RWPE2 (cell line): ENCODE measurements at regions not wholly inside any gene's neighbourhood (a gene's known extent, or its start where the extent isn't known, plus 50 kb on each side); places are given as distances from the start of the nearest gene placed in this dataset.

Source experiments
- ATAC-seq: fragments of 200-7000 bp; cut with Tn5 transposase; 3 replicates; pipeline ENCODE4 v1.9.1; 2021; ENCODE audit warnings: low read depth
- DNase-seq: peaks from one replicate; pipeline ENCODE4 v3.0.0-alpha.2; 2020; ENCODE audit warnings: low spot score
- H3K27ac ChIP-seq: fragments of 450-650 bp; 2 replicates; pipeline ENCODE4 v1.5.1; 2017; ENCODE audit warnings: mild to moderate bottlenecking; ENCODE audit not compliant: poor library complexity, severe bottlenecking
- H3K27me3 ChIP-seq: fragments of 250-450 bp; sonication (Bioruptor Pico); 2 replicates; pipeline ENCODE4 v1.5.1; 2021; ENCODE audit warnings: mild to moderate bottlenecking, moderate library complexity; ENCODE audit not compliant: insufficient read depth, poor library complexity, severe bottlenecking
- H3K36me3 ChIP-seq: fragments of 250-450 bp; sonication (Bioruptor Pico); 2 replicates; pipeline ENCODE4 v1.5.1; 2020; ENCODE audit warnings: low read depth, mild to moderate bottlenecking, moderate library complexity
- H3K4me1 ChIP-seq: fragments of 250-450 bp; sonication (Bioruptor Pico); 2 replicates; pipeline ENCODE4 v1.5.1; 2021; ENCODE audit warnings: mild to moderate bottlenecking, moderate library complexity; ENCODE audit not compliant: insufficient read depth, poor library complexity, severe bottlenecking
- H3K4me3 ChIP-seq: fragments of 250-450 bp; sonication (Bioruptor Pico); 2 replicates; pipeline ENCODE4 v1.5.1; 2021; ENCODE audit warnings: mild to moderate bottlenecking, moderate library complexity; ENCODE audit not compliant: severe bottlenecking
- H3K9me3 ChIP-seq: fragments of 250-450 bp; sonication (Bioruptor Pico); 2 replicates; pipeline ENCODE4 v1.5.1; 2021; ENCODE audit warnings: mild to moderate bottlenecking, moderate library complexity; ENCODE audit not compliant: severe bottlenecking
- CTCF ChIP-seq: fragments of 450-650 bp; IDR thresholded peaks from one replicate; pipeline ENCODE4 v1.5.1; 2017; ENCODE audit warnings: mild to moderate bottlenecking, moderate library complexity; ENCODE audit not compliant: poor library complexity, severe bottlenecking

GRCh38 chr7:15018981-15019380, 116.4 kb upstream of the DGKB start:
- Histone ChIP-seq H3K9me3 (no peaks in the 10 kb centered on the region), H3K4me3 (no peak overlapping the region), H3K27me3 (no peaks in the 10 kb centered on the region), H3K36me3 (no peaks in the 10 kb centered on the region), H3K27ac (no peak overlapping the region), H3K4me1 (peaks cover 10% of the 10 kb centered on the region)
- no peak for TF ChIP-seq CTCF
- no peak for DNase-seq
- ATAC-seq = no peak

- Histone ChIP-seq H3K27me3 (no peaks in the 10 kb centered on the region), H3K4me3 (no peak overlapping the region), H3K9me3 (no peaks in the 10 kb centered on the region), H3K36me3 (no peaks in the 10 kb centered on the region), H3K4me1 (peaks cover 10% of the 10 kb centered on the region), H3K27ac (peak overlapping the region; percentile 58)
- TF ChIP-seq CTCF = no peak
- DNase-seq = no peak
- peak; percentile 90 for ATAC-seq
Measured at GRCh38 chr7:15016766-15017165, 114.2 kb upstream of the DGKB start.

- Histone ChIP-seq H3K27ac (peak overlapping the region; percentile 58), H3K4me1 (peaks cover 10% of the 10 kb centered on the region), H3K9me3 (no peaks in the 10 kb centered on the region), H3K4me3 (no peak overlapping the region), H3K27me3 (no peaks in the 10 kb centered on the region), H3K36me3 (no peaks in the 10 kb centered on the region)
- ATAC-seq (no peak), DNase-seq (no peak)
- peak; percentile 67 for TF ChIP-seq CTCF
Measured at GRCh38 chr7:15016315-15016667, 113.7 kb upstream of the DGKB start.

GRCh38 chr7:15015545-15016314, 113.2 kb upstream of the DGKB start:
- Histone ChIP-seq H3K27me3 (no peaks in the 10 kb centered on the region), H3K36me3 (no peaks in the 10 kb centered on the region), H3K27ac (peak overlapping the region; percentile 58), H3K4me3 (no peak overlapping the region), H3K4me1 (peaks cover 10% of the 10 kb centered on the region), H3K9me3 (no peaks in the 10 kb centered on the region)
- ATAC-seq (peak; percentile 86), DNase-seq (no peak)
- peak; percentile 89 for TF ChIP-seq CTCF

- no peaks in the 10 kb centered on the region for H3K27me3 ChIP-seq
- ATAC-seq (no peak), DNase-seq (no peak)
- H3K4me3 ChIP-seq = no peak overlapping the region
- no peak overlapping the region for H3K27ac ChIP-seq
- no peaks in the 10 kb centered on the region for H3K9me3 ChIP-seq
- TF ChIP-seq CTCF = no peak
- peaks cover 7% of the 10 kb centered on the region for H3K4me1 ChIP-seq
- no peaks in the 10 kb centered on the region for H3K36me3 ChIP-seq
Measured at GRCh38 chr7:15012135-15012534, 109.6 kb upstream of the DGKB start.
